NCI-H345 (cell line): ENCODE measurements at regions not wholly inside any gene's neighbourhood (a gene's known extent, or its start where the extent isn't known, plus 50 kb on each side); places are given as distances from the start of the nearest gene placed in this dataset.
A peak's percentile ranks its signal among the peaks of the same experiment; 100 is the strongest.
"Not testable (repeated sequence)": the region's sequence is repeated elsewhere in the genome, so short reads cannot be mapped to it uniquely, and the experiment has no call there.

Experiments used
- DNase-seq: peaks from one replicate; lab custom pipeline; 2025; lab: John Stamatoyannopoulos, UW

- DNase-seq = no peak
These were observed 55.9 kb downstream of the ZBTB18 start for GRCh38 chr1:244106837-244107493.

GRCh38 chr1:244111027-244111426 lies 59.9 kb downstream of the ZBTB18 start:
- DNase-seq = no peak

- no peak for DNase-seq
These were observed 61.0 kb downstream of the ZBTB18 start for GRCh38 chr1:244112041-244112440.

- DNase-seq = no peak
These were observed 61.6 kb downstream of the ZBTB18 start for GRCh38 chr1:244112636-244113035.

GRCh38 chr1:244113532-244114320 lies 62.6 kb downstream of the ZBTB18 start:
- no peak for DNase-seq

- no peak for DNase-seq
These were observed 63.8 kb downstream of the ZBTB18 start for GRCh38 chr1:244114892-244115291.

GRCh38 chr1:244116946-244117345 lies 65.9 kb downstream of the ZBTB18 start:
- no peak for DNase-seq

- DNase-seq = no peak
These were observed 67.2 kb downstream of the ZBTB18 start for GRCh38 chr1:244118109-244118761.

- DNase-seq = no peak
These were observed 77.7 kb downstream of the ZBTB18 start for GRCh38 chr1:244128591-244129383.

GRCh38 chr1:244137276-244137675 lies 86.2 kb downstream of the ZBTB18 start:
- no peak for DNase-seq

- no peak for DNase-seq
These were observed 86.6 kb downstream of the ZBTB18 start for GRCh38 chr1:244137725-244138124.

- DNase-seq = no peak
These were observed 87.3 kb downstream of the ZBTB18 start for GRCh38 chr1:244138399-244138798.

GRCh38 chr1:244139655-244140054 lies 88.6 kb downstream of the ZBTB18 start:
- no peak for DNase-seq

GRCh38 chr1:244140420-244140819 lies 89.3 kb downstream of the ZBTB18 start:
- no peak for DNase-seq

- DNase-seq = no peak
These were observed 93.0 kb downstream of the ZBTB18 start for GRCh38 chr1:244144053-244144452.

- no peak for DNase-seq
These were observed 99.0 kb downstream of the ZBTB18 start for GRCh38 chr1:244150071-244150470.

GRCh38 chr1:244150665-244151064 lies 99.6 kb downstream of the ZBTB18 start:
- DNase-seq = no peak

GRCh38 chr1:244151537-244151936 lies 100.5 kb downstream of the ZBTB18 start:
- no peak for DNase-seq

- no peak for DNase-seq
These were observed 103.4 kb downstream of the ZBTB18 start for GRCh38 chr1:244154508-244154871.

GRCh38 chr1:244154872-244155531 lies 103.9 kb downstream of the ZBTB18 start:
- DNase-seq = peak; percentile 25

- no peak for DNase-seq
These were observed 104.6 kb downstream of the ZBTB18 start for GRCh38 chr1:244155661-244156060.

- not testable (repeated sequence) for DNase-seq
These were observed 105.5 kb downstream of the ZBTB18 start for GRCh38 chr1:244156617-244157016.
